GM21528 (cell line): ENCODE measurements at regions not wholly inside any gene's neighbourhood (a gene's known extent, or its start where the extent isn't known, plus 50 kb on each side); places are given as distances from the start of the nearest gene placed in this dataset.
"Not testable (repeated sequence)": the region's sequence is repeated elsewhere in the genome, so short reads cannot be mapped to it uniquely, and the experiment has no call there.

ENCODE experiments used
- ATAC-seq: cut with Tn5 transposase; IDR thresholded peaks from one replicate; pipeline ENCODE4 v1.9.1; 2021; ENCODE audit warnings: mild to moderate bottlenecking, moderate library complexity; ENCODE audit not compliant: unreplicated experiment, low FRiP score

GRCh38 chr7:52620849-52621248 is 414.6 kb upstream of the POM121L12 start:
- no peak for ATAC-seq

GRCh38 chr7:52616552-52616951 is 418.9 kb upstream of the POM121L12 start:
- ATAC-seq = no peak

GRCh38 chr7:52615021-52615695 is 420.3 kb upstream of the POM121L12 start:
- no peak for ATAC-seq

GRCh38 chr7:52609511-52609910 is 425.9 kb upstream of the POM121L12 start:
- ATAC-seq = no peak

GRCh38 chr7:52592698-52593097 is 442.7 kb upstream of the POM121L12 start:
- ATAC-seq = no peak

GRCh38 chr7:52586704-52587103 is 448.7 kb upstream of the POM121L12 start:
- no peak for ATAC-seq

- ATAC-seq = no peak
These were observed 451.4 kb upstream of the POM121L12 start for GRCh38 chr7:52584041-52584440.

GRCh38 chr7:52573141-52573540 is 462.3 kb upstream of the POM121L12 start:
- not testable (repeated sequence) for ATAC-seq

GRCh38 chr7:52571026-52571425 is 464.4 kb upstream of the POM121L12 start:
- ATAC-seq = no peak

GRCh38 chr7:52569151-52569550 is 466.3 kb upstream of the POM121L12 start:
- no peak for ATAC-seq

GRCh38 chr7:52565974-52566373 is 469.5 kb upstream of the POM121L12 start:
- no peak for ATAC-seq

GRCh38 chr7:52555805-52556204 is 479.6 kb upstream of the POM121L12 start:
- no peak for ATAC-seq

- no peak for ATAC-seq
These were observed 488.0 kb upstream of the POM121L12 start for GRCh38 chr7:52547308-52547910.

- ATAC-seq = not testable (repeated sequence)
These were observed 494.2 kb upstream of the POM121L12 start for GRCh38 chr7:52541198-52541765.

- no peak for ATAC-seq
These were observed 495.4 kb upstream of the POM121L12 start for GRCh38 chr7:52540041-52540440.

GRCh38 chr7:52539414-52539813 is 496.0 kb upstream of the POM121L12 start:
- ATAC-seq = no peak

GRCh38 chr7:52537051-52537450 is 498.4 kb upstream of the POM121L12 start:
- no peak for ATAC-seq

- ATAC-seq = no peak
These were observed 509.6 kb upstream of the POM121L12 start for GRCh38 chr7:52525772-52526341.

- ATAC-seq = no peak
These were observed 516.6 kb upstream of the POM121L12 start for GRCh38 chr7:52518869-52519268.

- no peak for ATAC-seq
These were observed 522.8 kb upstream of the POM121L12 start for GRCh38 chr7:52512656-52513055.

GRCh38 chr7:52507546-52508255 is 527.7 kb upstream of the POM121L12 start:
- ATAC-seq = no peak
